A172 (cell line): ENCODE measurements at regions not wholly inside any gene's neighbourhood (a gene's known extent, or its start where the extent isn't known, plus 50 kb on each side); places are given as distances from the start of the nearest gene placed in this dataset.
A peak's percentile ranks its signal among the peaks of the same experiment; 100 is the strongest.
"Not testable (repeated sequence)": the region's sequence is repeated elsewhere in the genome, so short reads cannot be mapped to it uniquely, and the experiment has no call there.

Source experiments
- DNase-seq: peaks from one replicate; pipeline ENCODE4 v3.0.0-alpha.2; 2015; ENCODE audit warnings: low spot score

DNA sequence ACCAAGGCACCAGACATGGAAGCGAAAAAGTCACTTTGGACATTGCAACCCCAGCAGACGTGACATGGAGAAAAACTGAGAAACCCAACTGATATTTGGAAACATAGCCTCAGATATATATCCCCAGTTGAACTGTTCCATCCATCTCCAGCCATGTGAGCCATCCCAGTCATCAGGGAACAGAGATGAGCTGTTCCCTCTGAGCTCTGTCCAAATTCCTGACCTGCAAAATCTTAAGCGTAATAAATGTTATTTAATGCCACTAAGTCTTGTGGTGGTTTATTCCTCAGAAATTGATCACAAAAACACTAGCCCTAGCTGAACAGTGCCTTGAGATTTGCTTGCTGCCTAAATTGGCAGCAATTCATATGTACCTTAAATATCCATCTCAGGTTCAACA is 182.8 kb downstream of the NRP2 start:
- DNase-seq: no peak

- DNase-seq: peak; percentile 46
Observed at GRCh38 chr2:205864491-205864890, 182.2 kb downstream of the NRP2 start.

GRCh38 chr2:205862761-205863160 is 180.5 kb downstream of the NRP2 start:
- not testable (repeated sequence) for DNase-seq

DNA sequence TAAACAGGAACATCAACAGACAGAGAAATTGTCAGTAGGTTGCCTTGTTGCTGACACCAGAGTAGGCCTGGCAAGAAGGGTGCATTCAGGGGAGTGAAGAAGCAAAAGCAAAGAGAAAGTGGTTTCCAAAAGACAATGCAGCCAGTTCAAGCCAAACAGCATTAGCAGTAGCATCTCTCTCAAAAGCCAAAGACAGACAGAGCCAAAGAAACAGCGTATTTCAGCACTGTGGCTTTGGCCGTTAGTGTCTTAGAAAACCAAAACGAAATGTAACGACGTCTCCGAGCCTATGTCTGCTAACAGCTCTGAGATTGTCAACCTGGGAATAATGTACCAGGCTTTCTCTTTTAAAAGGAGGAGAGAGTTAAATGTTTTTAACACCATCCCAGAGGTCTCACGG is 178.6 kb downstream of the NRP2 start:
- DNase-seq: no peak

DNA sequence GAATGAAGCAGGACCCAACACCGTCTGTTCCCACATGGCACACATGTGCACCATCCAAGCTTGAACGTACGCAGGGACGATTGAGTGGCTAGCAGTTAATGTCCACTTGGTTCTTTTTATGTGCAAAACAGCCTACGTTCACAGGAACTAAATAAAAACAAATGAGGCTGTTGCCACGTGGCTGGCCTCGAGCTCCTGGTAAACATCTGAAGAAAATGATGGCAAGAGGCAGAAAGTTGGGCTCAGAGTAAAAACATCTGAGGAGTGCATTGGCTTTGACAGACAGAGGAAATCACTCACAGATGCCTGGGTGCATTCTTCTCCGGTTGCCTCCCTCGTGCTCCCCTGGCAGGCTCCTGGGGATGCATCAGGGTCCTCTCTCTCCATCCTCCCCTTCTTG is 177.9 kb downstream of the NRP2 start:
- no peak for DNase-seq

- no peak for DNase-seq
Observed at GRCh38 chr2:205858881-205859441, 176.7 kb downstream of the NRP2 start.

DNA sequence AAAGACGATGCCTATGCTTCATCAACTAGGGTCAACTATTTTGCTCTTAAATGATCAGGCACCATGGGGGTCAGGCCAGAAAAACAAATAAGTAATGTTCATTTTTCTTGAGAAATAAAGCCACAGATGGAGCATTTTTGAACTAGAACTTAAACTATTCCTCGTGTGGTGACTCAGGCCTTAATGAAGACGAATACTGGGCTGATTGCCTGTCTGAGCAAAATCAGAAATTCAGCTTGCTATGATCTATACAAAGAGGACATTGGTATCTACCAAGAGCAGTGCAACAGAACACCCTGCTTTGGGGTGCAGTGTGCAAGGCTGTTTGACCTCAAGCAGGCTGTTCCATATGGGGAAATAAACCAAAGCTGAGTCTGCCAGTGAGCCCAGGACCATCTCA is 176.0 kb downstream of the NRP2 start:
- DNase-seq: no peak

DNA sequence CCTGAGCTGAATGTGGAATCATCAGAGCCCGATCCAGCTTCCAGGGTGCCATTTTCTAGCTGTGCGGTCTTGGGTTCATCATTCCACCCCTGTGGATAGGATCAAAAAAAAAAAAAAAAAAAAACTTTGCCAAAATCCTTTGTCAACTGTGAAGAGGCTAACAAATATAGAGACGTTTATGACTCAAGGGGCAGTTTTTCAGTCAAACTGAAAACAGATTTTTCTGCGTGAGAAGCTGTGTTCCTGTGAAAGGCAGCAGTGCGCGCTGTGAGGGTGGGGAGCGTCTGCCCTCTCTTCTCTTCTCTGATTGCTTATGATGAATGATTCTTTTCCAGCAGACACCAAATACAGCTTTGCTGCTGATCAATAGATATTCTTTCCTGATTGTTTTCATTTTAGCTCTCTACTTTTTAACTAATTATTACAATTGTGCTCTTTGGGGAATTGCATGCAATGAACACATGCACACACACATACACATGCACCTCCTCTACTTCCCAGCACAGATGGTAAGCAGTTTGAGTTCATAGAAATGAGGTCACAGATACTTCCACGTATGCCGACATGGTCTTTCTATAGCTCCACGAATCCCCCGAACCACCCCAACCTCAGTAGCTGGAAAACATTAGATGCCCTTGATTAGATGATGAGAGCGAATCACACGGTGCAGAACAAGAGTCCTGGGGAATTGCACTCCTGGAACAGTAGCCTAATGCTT is 175.4 kb downstream of the NRP2 start:
- no peak for DNase-seq

DNA sequence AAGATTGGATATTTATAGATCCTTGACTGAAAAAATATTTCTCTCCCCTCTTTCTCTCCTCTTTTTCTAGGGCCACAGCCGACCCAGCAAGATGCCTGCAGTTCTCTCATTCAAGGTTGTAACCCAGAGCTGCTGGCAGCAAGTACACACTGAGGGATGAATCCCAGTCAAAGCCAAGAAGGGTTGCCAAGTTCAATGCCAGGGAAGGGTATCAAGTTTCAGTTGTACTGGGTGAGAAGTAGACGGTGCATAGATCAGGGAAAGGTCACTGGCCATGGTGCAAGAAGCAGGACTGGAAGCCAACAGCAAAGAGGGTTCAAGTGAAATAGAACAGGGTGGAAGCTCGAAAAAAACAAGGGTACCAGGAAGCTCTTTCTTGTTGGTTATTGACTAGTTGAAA is 170.2 kb downstream of the NRP2 start:
- no peak for DNase-seq

- DNase-seq: no peak
Observed at GRCh38 chr2:205850611-205851010, 168.3 kb downstream of the NRP2 start.

- DNase-seq: no peak
Observed at GRCh38 chr2:205850132-205850531, 167.8 kb downstream of the NRP2 start.

- no peak for DNase-seq
Observed at GRCh38 chr2:205849136-205849535, 166.8 kb downstream of the NRP2 start.

DNA sequence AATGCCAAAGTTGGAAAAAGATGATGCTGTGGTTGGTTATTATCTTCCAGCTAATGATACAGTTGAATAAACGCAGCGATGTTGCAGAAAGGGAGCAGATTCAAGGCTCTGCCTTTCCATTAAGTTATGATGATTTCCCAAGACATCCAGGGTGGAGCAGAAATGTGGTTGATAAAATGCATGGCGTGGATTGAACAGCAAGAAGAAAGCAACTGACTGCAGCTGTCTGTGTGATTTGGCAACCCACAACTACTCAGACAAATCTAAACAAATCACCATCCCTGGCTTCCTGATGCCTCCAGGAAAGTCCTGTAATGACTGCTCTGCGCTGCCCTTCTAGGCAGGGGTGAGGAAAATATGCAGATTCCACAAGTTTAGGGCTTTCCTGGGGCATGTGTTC is 166.3 kb downstream of the NRP2 start:
- DNase-seq: no peak
